PC-3 (cell line): ENCODE measurements at regions not wholly inside any gene's neighbourhood (a gene's known extent, or its start where the extent isn't known, plus 50 kb on each side); places are given as distances from the start of the nearest gene placed in this dataset.

Experiments
- ATAC-seq: fragments of 200-7000 bp; cut with Tn5 transposase; 2 replicates; pipeline ENCODE4 v1.9.1; 2020; ENCODE audit warnings: mild to moderate bottlenecking, moderate library complexity
- BruUV-seq: library from RNA; stranded (reverse); fragments of 400-500 nt; replicated peaks from 2 replicates; lab custom pipeline; 2021; lab: Mats Ljungman, UMichigan
- CTCF ChIA-PET: fragments of 300-600 bp; sonication (Branson Sonifier 250); formaldehyde crosslinking; loops from one replicate; lab custom pipeline; 2022; ENCODE audit warnings: antibody characterized with exemption; lab: Charles Lee
- POLR2A ChIA-PET: fragments of 300-600 bp; sonication (Branson Sonifier 250); formaldehyde crosslinking; loops from one replicate; lab custom pipeline; 2022; ENCODE audit warnings: antibody characterized with exemption; ENCODE audit not compliant: unreplicated experiment; lab: Charles Lee
- DNase-seq: peaks from one replicate; pipeline ENCODE4 v3.0.0-alpha.2; 2015
- H2AFZ ChIP-seq: fragments of 300-600 bp; sonication (generic); 2 replicates; pipeline ENCODE4 v1.6.0; 2016; ENCODE audit warnings: antibody characterized with exemption, low read length
- H3F3A ChIP-seq: fragments of 300-600 bp; sonication (generic); one replicate; pipeline ENCODE4 v1.6.0; 2017; ENCODE audit warnings: antibody characterized with exemption, low read length, control low read depth, mild to moderate bottlenecking; ENCODE audit not compliant: unreplicated experiment
- H3K27ac ChIP-seq: fragments of 300-600 bp; sonication (generic); 2 replicates; pipeline ENCODE4 v1.5.1; 2016; ENCODE audit warnings: mild to moderate bottlenecking, low read length
- H3K27me3 ChIP-seq: fragments of 300-600 bp; sonication (generic); 2 replicates; pipeline ENCODE4 v1.6.1; 2016; ENCODE audit warnings: low read length, mixed read lengths
- H3K36me3 ChIP-seq: fragments of 300-600 bp; sonication (generic); 2 replicates; pipeline ENCODE4 v1.6.1; 2016; ENCODE audit warnings: low read depth, mixed run types, low read length, mixed read lengths
- H3K4me1 ChIP-seq: fragments of 300-600 bp; sonication (generic); 2 replicates; pipeline ENCODE4 v1.5.1; 2016; ENCODE audit warnings: low read length; ENCODE audit not compliant: insufficient read depth
- H3K4me2 ChIP-seq: fragments of 300-600 bp; sonication (generic); 2 replicates; pipeline ENCODE4 v1.6.0; 2016; ENCODE audit warnings: low read length
- H3K4me3 ChIP-seq: fragments of 300-600 bp; sonication (generic); 2 replicates; pipeline ENCODE4 v1.5.1; 2016; ENCODE audit warnings: mild to moderate bottlenecking, low read length, mixed read lengths
- H3K79me2 ChIP-seq: fragments of 300-600 bp; sonication (generic); 2 replicates; pipeline ENCODE4 v1.6.1; 2017; ENCODE audit warnings: low read length, mixed read lengths
- H3K9ac ChIP-seq: fragments of 300-600 bp; sonication (generic); 2 replicates; pipeline ENCODE4 v1.6.0; 2016; ENCODE audit warnings: mild to moderate bottlenecking, low read length
- H3K9me2 ChIP-seq: fragments of 300-600 bp; sonication (generic); replicated peaks from 2 replicates; pipeline ENCODE4 v1.6.1; 2016; ENCODE audit warnings: mixed run types, low read length, mixed read lengths
- H3K9me3 ChIP-seq: fragments of 300-600 bp; sonication (generic); 2 replicates; pipeline ENCODE4 v1.6.1; 2016; ENCODE audit warnings: low read length, mixed read lengths
- H4K20me1 ChIP-seq: fragments of 300-600 bp; sonication (generic); 2 replicates; pipeline ENCODE4 v1.6.1; 2016; ENCODE audit warnings: low read length, mixed read lengths
- CTCF ChIP-seq: fragments of 300-600 bp; sonication (generic); conservative IDR thresholded peaks from 2 replicates; pipeline ENCODE4 v1.5.1; 2017; ENCODE audit warnings: antibody characterized with exemption, low read depth, mild to moderate bottlenecking, low read length
- EZH2 ChIP-seq: fragments of 300-600 bp; sonication (generic); IDR thresholded peaks from one replicate; pipeline ENCODE4 v1.6.1; 2017; ENCODE audit warnings: antibody characterized with exemption, mild to moderate bottlenecking, low read length; ENCODE audit not compliant: unreplicated experiment
- EZH2phosphoT487 ChIP-seq: fragments of 300-600 bp; sonication (generic); IDR thresholded peaks from 2 replicates; pipeline ENCODE4 v1.6.1; 2018; ENCODE audit warnings: mild to moderate bottlenecking, antibody characterized with exemption, low read length, borderline replicate concordance
- intact Hi-C: fragments of 100-400 bp; cut with micrococcal nuclease; formaldehyde crosslinking; loops from 2 replicates; pipeline ENCODE4 v1.9.0; 2023

- CTCF ChIA-PET, result no interaction called here
- BruUV-seq, result no TSS peak
- TF ChIP-seq EZH2, result no peak
- no peak for TF ChIP-seq EZH2phosphoT487
- no peak for TF ChIP-seq CTCF
Measured at GRCh38 chr12:102685172-102685571, 204.8 kb upstream of the IGF1 start.

GRCh38 chr12:102682366-102683289 lies 202.3 kb upstream of the IGF1 start:
- BruUV-seq, result no TSS peak
- H3K9me3 ChIP-seq, result 0 out of 2 replicates have a peak, but pooled peaks cover 5% of the 10 kb centered on the region
- H3K4me2 ChIP-seq, result no peak overlapping the region
- no peaks in the 10 kb centered on the region for H3F3A ChIP-seq
- H3K79me2 ChIP-seq, result no peaks in the 10 kb centered on the region
- intact Hi-C loops, result no loop called here
- no peak for TF ChIP-seq EZH2
- TF ChIP-seq EZH2phosphoT487, result no peak
- TF ChIP-seq CTCF, result no peak
- H3K9me2 ChIP-seq, result no peaks in the 10 kb centered on the region
- H3K4me3 ChIP-seq, result no peak overlapping the region
- no peaks in the 10 kb centered on the region for H3K36me3 ChIP-seq
- CTCF ChIA-PET, result no interaction called here
- ATAC-seq, result no peak
- no peaks in the 10 kb centered on the region for H4K20me1 ChIP-seq
- no peak for DNase-seq
- no peak overlapping the region for H3K27ac ChIP-seq
- POLR2A ChIA-PET, result no interaction called here
- no peaks in the 10 kb centered on the region for H3K4me1 ChIP-seq
- no peak overlapping the region for H3K9ac ChIP-seq
- H3K27me3 ChIP-seq, result no peaks in the 10 kb centered on the region
- H2AFZ ChIP-seq, result no peak overlapping the region

More at GRCh38 chr12:102685172-102685571, 204.8 kb upstream of the IGF1 start:
- Histone ChIP-seq H3K79me2 (no peaks in the 10 kb centered on the region), H3K4me2 (no peak overlapping the region), H3F3A (no peaks in the 10 kb centered on the region), H3K4me1 (no peaks in the 10 kb centered on the region), H3K36me3 (no peaks in the 10 kb centered on the region), H3K9ac (no peak overlapping the region), H3K27me3 (no peaks in the 10 kb centered on the region), H3K9me3 (0 out of 2 replicates have a peak, but pooled peaks cover 5% of the 10 kb centered on the region), H3K27ac (no peak overlapping the region), H2AFZ (no peak overlapping the region), H3K9me2 (no peaks in the 10 kb centered on the region), H4K20me1 (no peaks in the 10 kb centered on the region), H3K4me3 (no peak overlapping the region)
- ATAC-seq, result no peak
- POLR2A ChIA-PET, result no interaction called here
- no peak for DNase-seq
- intact Hi-C loops, result no loop called here

GRCh38 chr12:102681747-102682146 lies 201.4 kb upstream of the IGF1 start:
- Histone ChIP-seq H3K9ac (no peak overlapping the region), H3K9me3 (0 out of 2 replicates have a peak, but pooled peaks cover 3% of the 10 kb centered on the region), H3K4me2 (no peak overlapping the region), H3K4me3 (no peak overlapping the region), H3K27ac (no peak overlapping the region), H3K36me3 (no peaks in the 10 kb centered on the region), H3K27me3 (no peaks in the 10 kb centered on the region), H3K79me2 (no peaks in the 10 kb centered on the region), H3F3A (no peaks in the 10 kb centered on the region), H3K4me1 (no peaks in the 10 kb centered on the region), H2AFZ (no peak overlapping the region), H3K9me2 (no peaks in the 10 kb centered on the region), H4K20me1 (no peaks in the 10 kb centered on the region)
- ATAC-seq (no peak), DNase-seq (no peak)
- ChIA-PET CTCF (no interaction called here), POLR2A (no interaction called here)
- no TSS peak for BruUV-seq
- no peak for TF ChIP-seq EZH2
- no peak for TF ChIP-seq CTCF
- TF ChIP-seq EZH2phosphoT487, result no peak
- intact Hi-C loops, result no loop called here
